Activated B cell treated with CpG ODN at 0.5 μM for 24 hours (primary cell): ENCODE measurements at regions not wholly inside any gene's neighbourhood (a gene's known extent, or its start where the extent isn't known, plus 50 kb on each side); places are given as distances from the start of the nearest gene placed in this dataset.

Source experiments
- ATAC-seq: fragments of 200-7000 bp; cut with Tn5 transposase; one replicate; pipeline ENCODE4 v1.10.0; 2021; ENCODE audit warnings: low read depth, mild to moderate bottlenecking, moderate library complexity
- CTCF ChIA-PET: fragments of 350-600 bp; sonication (Branson Sonifier 250); formaldehyde crosslinking; loops from one replicate; lab custom pipeline; 2021; ENCODE audit warnings: antibody characterized with exemption; lab: Charles Lee
- POLR2A ChIA-PET: fragments of 350-600 bp; sonication (Branson Sonifier 250); formaldehyde crosslinking; loops from one replicate; lab custom pipeline; 2021; ENCODE audit warnings: antibody characterized with exemption; lab: Charles Lee
- DNase-seq: peaks from one replicate; pipeline ENCODE4 v3.0.0; 2022
- H3K27ac Mint-ChIP-seq: one replicate; pipeline ENCODE4 v1.8.0; 2020; ENCODE audit warnings: mixed read lengths
- H3K27me3 Mint-ChIP-seq: one replicate; pipeline ENCODE4 v1.8.0; 2021; ENCODE audit warnings: mixed read lengths
- H3K36me3 Mint-ChIP-seq: one replicate; pipeline ENCODE4 v1.8.0; 2021; ENCODE audit warnings: low read depth, mixed read lengths
- H3K4me1 Mint-ChIP-seq: one replicate; pipeline ENCODE4 v1.8.0; 2021; ENCODE audit warnings: mixed read lengths
- H3K4me3 Mint-ChIP-seq: one replicate; pipeline ENCODE4 v1.8.0; 2020; ENCODE audit warnings: mild to moderate bottlenecking, mixed read lengths
- H3K9me3 Mint-ChIP-seq: one replicate; pipeline ENCODE4 v1.8.0; 2020; ENCODE audit warnings: mixed read lengths
- intact Hi-C: fragments of 100-400 bp; cut with micrococcal nuclease; formaldehyde crosslinking; loops from one replicate; pipeline ENCODE4 v1.15.1; 2024
- TF ChIP-seq, protein P1 (sequence below): fragments of 200-600 bp; IDR thresholded peaks from one replicate; pipeline ENCODE4 v1.8.0; 2022; ENCODE audit warnings: antibody characterized with exemption, mild to moderate bottlenecking

DNA sequence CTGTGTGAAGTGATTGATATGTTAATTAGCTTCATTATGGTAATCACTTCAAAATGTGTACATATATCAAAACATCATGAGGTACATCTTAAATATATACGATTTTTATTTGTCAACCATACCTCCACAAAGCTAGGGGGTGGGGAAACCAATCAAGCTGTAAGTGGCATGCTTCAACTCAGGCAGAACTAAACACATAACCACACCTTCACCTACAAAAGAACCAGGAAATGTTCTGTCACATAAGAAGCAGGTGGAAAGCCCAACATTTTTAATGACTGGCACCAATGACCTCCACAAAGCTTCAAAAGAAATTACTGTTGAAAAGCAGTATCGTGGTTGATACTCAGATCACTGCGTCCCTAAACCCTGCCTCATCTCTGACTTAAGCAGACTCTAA, 867.7 kb upstream of the EEF2KMT start:
- intact Hi-C loops = no loop called here
- no peak overlapping the region for H3K4me3 Mint-ChIP-seq
- ATAC-seq = no peak
- DNase-seq = no peak
- ChIA-PET POLR2A (no interaction called here), CTCF (no interaction called here)
- H3K4me1 Mint-ChIP-seq = no peaks in the 10 kb centered on the region
- no peaks in the 10 kb centered on the region for H3K36me3 Mint-ChIP-seq
- no peak overlapping the region for H3K27ac Mint-ChIP-seq
- TF ChIP-seq, protein P1, sequence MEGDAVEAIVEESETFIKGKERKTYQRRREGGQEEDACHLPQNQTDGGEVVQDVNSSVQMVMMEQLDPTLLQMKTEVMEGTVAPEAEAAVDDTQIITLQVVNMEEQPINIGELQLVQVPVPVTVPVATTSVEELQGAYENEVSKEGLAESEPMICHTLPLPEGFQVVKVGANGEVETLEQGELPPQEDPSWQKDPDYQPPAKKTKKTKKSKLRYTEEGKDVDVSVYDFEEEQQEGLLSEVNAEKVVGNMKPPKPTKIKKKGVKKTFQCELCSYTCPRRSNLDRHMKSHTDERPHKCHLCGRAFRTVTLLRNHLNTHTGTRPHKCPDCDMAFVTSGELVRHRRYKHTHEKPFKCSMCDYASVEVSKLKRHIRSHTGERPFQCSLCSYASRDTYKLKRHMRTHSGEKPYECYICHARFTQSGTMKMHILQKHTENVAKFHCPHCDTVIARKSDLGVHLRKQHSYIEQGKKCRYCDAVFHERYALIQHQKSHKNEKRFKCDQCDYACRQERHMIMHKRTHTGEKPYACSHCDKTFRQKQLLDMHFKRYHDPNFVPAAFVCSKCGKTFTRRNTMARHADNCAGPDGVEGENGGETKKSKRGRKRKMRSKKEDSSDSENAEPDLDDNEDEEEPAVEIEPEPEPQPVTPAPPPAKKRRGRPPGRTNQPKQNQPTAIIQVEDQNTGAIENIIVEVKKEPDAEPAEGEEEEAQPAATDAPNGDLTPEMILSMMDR = no peak
- H3K27me3 Mint-ChIP-seq = no peaks in the 10 kb centered on the region
- H3K9me3 Mint-ChIP-seq = peaks cover 9% of the 10 kb centered on the region

DNA sequence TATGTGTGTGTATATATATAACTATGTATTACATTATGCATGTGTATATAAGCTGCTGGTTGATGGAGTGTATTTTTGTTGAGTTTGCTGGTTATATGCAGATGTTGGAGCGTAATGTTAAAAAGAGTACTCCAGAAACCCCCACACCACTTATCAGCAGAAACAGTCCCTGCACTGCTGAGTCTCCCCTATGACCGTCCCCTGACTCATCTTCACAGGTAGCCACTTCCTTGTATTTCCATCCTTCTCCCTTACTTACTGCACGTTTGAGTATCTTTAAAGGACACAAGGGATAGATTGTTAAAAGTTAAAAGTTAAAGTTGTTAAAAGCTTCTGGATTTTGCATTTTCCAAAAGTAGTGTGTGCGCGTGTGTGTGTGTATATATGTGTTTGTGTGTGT, 853.9 kb upstream of the EEF2KMT start:
- H3K27me3 Mint-ChIP-seq = no peaks in the 10 kb centered on the region
- ATAC-seq (no peak), DNase-seq (no peak)
- peaks cover 5% of the 10 kb centered on the region for H3K9me3 Mint-ChIP-seq
- intact Hi-C loops = no loop called here
- H3K36me3 Mint-ChIP-seq = no peaks in the 10 kb centered on the region
- CTCF ChIA-PET = no interaction called here
- POLR2A ChIA-PET = no interaction called here
- H3K27ac Mint-ChIP-seq = no peak overlapping the region
- no peak overlapping the region for H3K4me3 Mint-ChIP-seq
- no peaks in the 10 kb centered on the region for H3K4me1 Mint-ChIP-seq
- TF ChIP-seq, protein P1 = no peak

DNA sequence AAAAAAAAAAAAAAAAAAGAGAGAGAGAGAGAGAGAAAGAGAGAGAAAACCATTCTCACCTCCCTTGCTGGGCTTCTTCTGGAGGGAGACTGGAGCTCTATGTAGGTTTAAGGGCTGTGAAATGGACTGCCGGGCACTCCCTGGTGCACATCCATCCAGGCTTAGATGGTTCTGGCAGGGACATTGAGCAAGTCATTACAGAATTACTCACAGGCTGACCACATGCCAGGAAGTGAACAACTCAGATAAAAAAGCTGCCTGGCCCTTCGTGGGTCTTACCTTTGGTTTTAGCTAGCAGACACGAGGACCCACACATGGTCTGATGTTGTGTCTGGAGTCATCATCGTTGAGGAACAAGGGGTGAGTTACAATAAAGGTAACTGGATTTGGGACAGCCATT, 847.4 kb upstream of the EEF2KMT start:
- TF ChIP-seq, protein P1 = no peak
- ChIA-PET CTCF (no interaction called here), POLR2A (no interaction called here)
- no peaks in the 10 kb centered on the region for H3K36me3 Mint-ChIP-seq
- no peak for DNase-seq
- H3K9me3 Mint-ChIP-seq = peaks cover 14% of the 10 kb centered on the region
- no peak overlapping the region for H3K27ac Mint-ChIP-seq
- ATAC-seq = no peak
- no peaks in the 10 kb centered on the region for H3K4me1 Mint-ChIP-seq
- intact Hi-C loops = no loop called here
- no peaks in the 10 kb centered on the region for H3K27me3 Mint-ChIP-seq
- H3K4me3 Mint-ChIP-seq = no peak overlapping the region

DNA sequence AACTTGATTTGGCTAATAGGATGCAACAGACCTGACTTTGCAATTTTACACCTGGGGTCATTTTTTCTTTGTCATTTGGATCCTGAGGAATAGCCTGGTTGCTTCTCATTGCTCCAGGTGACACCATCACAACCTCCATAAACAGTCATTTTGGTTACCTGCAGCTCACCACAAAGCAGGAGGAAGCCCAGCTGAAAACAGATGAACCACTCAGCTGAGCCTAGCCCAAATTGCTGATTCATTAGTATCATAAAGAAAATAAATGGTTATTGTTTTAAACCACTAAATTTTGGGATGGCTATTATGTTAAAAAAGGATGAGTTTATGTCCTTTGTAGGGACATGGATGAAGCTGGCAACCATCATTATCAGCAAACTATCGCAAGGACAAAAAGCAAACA, 841.0 kb upstream of the EEF2KMT start:
- POLR2A ChIA-PET = no interaction called here
- no peak overlapping the region for H3K27ac Mint-ChIP-seq
- no peaks in the 10 kb centered on the region for H3K4me1 Mint-ChIP-seq
- no peak overlapping the region for H3K4me3 Mint-ChIP-seq
- ATAC-seq (no peak), DNase-seq (no peak)
- TF ChIP-seq, protein P1 = no peak
- intact Hi-C loops = no loop called here
- CTCF ChIA-PET = no interaction called here
- H3K36me3 Mint-ChIP-seq = no peaks in the 10 kb centered on the region
- peaks cover 25% of the 10 kb centered on the region for H3K9me3 Mint-ChIP-seq
- H3K27me3 Mint-ChIP-seq = no peaks in the 10 kb centered on the region

DNA sequence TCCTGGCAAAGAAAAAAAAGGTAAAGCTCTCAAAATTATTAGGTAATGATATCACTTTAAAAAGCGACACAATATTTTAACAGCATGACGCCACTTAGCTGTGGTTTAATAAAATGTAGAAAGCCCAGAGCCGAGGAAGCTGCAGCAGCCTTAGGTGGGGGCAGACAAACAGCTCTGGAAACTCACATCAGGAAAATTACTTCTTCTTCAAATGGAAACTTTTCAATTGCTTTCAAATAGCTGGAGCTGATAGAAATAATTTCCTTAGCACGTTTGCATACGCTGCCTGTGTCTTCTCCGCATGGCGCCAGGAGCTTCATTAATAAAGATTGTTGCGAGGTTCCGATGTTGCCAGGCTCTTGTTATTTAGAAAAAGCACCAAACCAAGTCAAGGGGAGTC, 835.3 kb upstream of the EEF2KMT start:
- Mint-ChIP-seq H3K36me3 (no peaks in the 10 kb centered on the region), H3K27me3 (no peaks in the 10 kb centered on the region), H3K27ac (no peak overlapping the region), H3K9me3 (peaks cover 17% of the 10 kb centered on the region), H3K4me3 (no peak overlapping the region), H3K4me1 (no peaks in the 10 kb centered on the region)
- ATAC-seq (no peak), DNase-seq (no peak)
- CTCF ChIA-PET = no interaction called here
- intact Hi-C loops = no loop called here
- POLR2A ChIA-PET = no interaction called here
- TF ChIP-seq, protein P1 = no peak
